CD4-positive, alpha-beta memory T cell (primary cell): ENCODE measurements at regions not wholly inside any gene's neighbourhood (a gene's known extent, or its start where the extent isn't known, plus 50 kb on each side); places are given as distances from the start of the nearest gene placed in this dataset.
"Not testable (repeated sequence)": the region's sequence is repeated elsewhere in the genome, so short reads cannot be mapped to it uniquely, and the experiment has no call there.

Source experiments
- CTCF ChIA-PET: fragments of 350-600 bp; sonication (Branson Sonifier 250); formaldehyde crosslinking; loops from one replicate; lab custom pipeline; 2021; ENCODE audit warnings: inconsistent platforms; ENCODE audit not compliant: partially characterized antibody; lab: Charles Lee
- POLR2A ChIA-PET: fragments of 350-600 bp; sonication (Branson Sonifier 250); formaldehyde crosslinking; loops from one replicate; lab custom pipeline; 2021; ENCODE audit not compliant: partially characterized antibody; lab: Charles Lee
- DNase-seq, 5 donors: peaks; one replicate each; pipeline versions ENCODE4 v3.0.0 to v3.0.0-alpha.2; 2020 to 2022; ENCODE audit warnings: mixed read lengths in 1 of 5
- H3K27ac ChIP-seq: one replicate; pipeline ENCODE4 v1.7.0; 2013; ENCODE audit warnings: low read depth, low read length
- H3K27me3 ChIP-seq: 2 replicates; pipeline ENCODE4 v1.7.0; 2013; ENCODE audit warnings: mild to moderate bottlenecking, low read length, moderate library complexity; ENCODE audit not compliant: insufficient read depth
- H3K36me3 ChIP-seq: 2 replicates; pipeline ENCODE4 v1.7.0; 2013; ENCODE audit warnings: mild to moderate bottlenecking, low read length, moderate library complexity; ENCODE audit not compliant: insufficient read depth
- H3K4me1 ChIP-seq: 2 replicates; pipeline ENCODE4 v1.7.0; 2013; ENCODE audit warnings: mild to moderate bottlenecking, low read length, moderate library complexity; ENCODE audit not compliant: insufficient read depth
- H3K4me3 ChIP-seq, 2 donors: one replicate each; pipeline ENCODE4 v1.7.0; 2013; ENCODE audit warnings: low read length in 2 of 2, mild to moderate bottlenecking in 1 of 2
- H3K9me3 ChIP-seq, 2 donors: one replicate each; pipeline ENCODE4 v1.7.0; 2013; ENCODE audit warnings: low read length in 2 of 2, control low read depth in 1 of 2; ENCODE audit not compliant: control insufficient read depth in 1 of 2
- H3K27ac Mint-ChIP-seq, 7 donors: one replicate each; pipeline ENCODE4 v1.8.0; 2020 to 2021; ENCODE audit warnings: mixed read lengths in 7 of 7, mild to moderate bottlenecking in 6 of 7, inconsistent platforms in 3 of 7, moderate library complexity in 3 of 7
- H3K27me3 Mint-ChIP-seq, 2 donors: one replicate each; pipeline ENCODE4 v1.8.0; 2020 to 2021; ENCODE audit warnings: mixed read lengths in 2 of 2
- H3K36me3 Mint-ChIP-seq, 2 donors: one replicate each; pipeline ENCODE4 v1.8.0; 2020 to 2021; ENCODE audit warnings: mixed read lengths in 2 of 2, inconsistent platforms in 1 of 2, mild to moderate bottlenecking in 1 of 2
- H3K4me1 Mint-ChIP-seq, 4 donors: one replicate each; pipeline ENCODE4 v1.8.0; 2020 to 2021; ENCODE audit warnings: mixed read lengths in 4 of 4, mild to moderate bottlenecking in 1 of 4
- H3K4me3 Mint-ChIP-seq, 8 donors: one replicate each; pipeline ENCODE4 v1.8.0; 2020 to 2021; ENCODE audit warnings: mixed read lengths in 8 of 8, mild to moderate bottlenecking in 7 of 8, moderate library complexity in 6 of 8, inconsistent platforms in 3 of 8
- H3K9me3 Mint-ChIP-seq, 8 donors: one replicate each; pipeline ENCODE4 v1.8.0; 2020 to 2021; ENCODE audit warnings: mixed read lengths in 8 of 8, mild to moderate bottlenecking in 5 of 8, inconsistent platforms in 3 of 8, moderate library complexity in 1 of 8
- intact Hi-C: fragments of 100-400 bp; cut with micrococcal nuclease; formaldehyde crosslinking; loops from one replicate; pipeline ENCODE4 v1.15.1; 2023

GRCh38 chr5:124976086-124976485 is 229.6 kb upstream of the ZNF608 start:
- no peaks in the 10 kb centered on the region for H3K27me3 Mint-ChIP-seq

GRCh38 chr5:124979251-124979650 is 232.8 kb upstream of the ZNF608 start:
- Mint-ChIP-seq H3K27me3 (no peaks in the 10 kb centered on the region), H3K27ac (no peak overlapping the region), H3K36me3 (no peaks in the 10 kb centered on the region), H3K4me3 (no peak overlapping the region), H3K9me3 (peaks cover 0 to 18% (median 3%) of the 10 kb centered on the region in 8 donors), H3K4me1 (no peaks in the 10 kb centered on the region)
- Histone ChIP-seq H3K27me3 (no peaks in the 10 kb centered on the region), H3K4me3 (no peak overlapping the region), H3K27ac (no peak overlapping the region), H3K4me1 (no peaks in the 10 kb centered on the region), H3K36me3 (no peaks in the 10 kb centered on the region), H3K9me3 (no peaks in the 10 kb centered on the region)
- no peak for DNase-seq
- intact Hi-C loops: no loop called here
- ChIA-PET CTCF (no interaction called here), POLR2A (no interaction called here)

More at GRCh38 chr5:124976086-124976485, 229.6 kb upstream of the ZNF608 start:
- Mint-ChIP-seq H3K27ac (no peak overlapping the region), H3K4me1 (no peaks in the 10 kb centered on the region), H3K9me3 (peaks cover 0 to 8% (median under 1%) of the 10 kb centered on the region in 8 donors), H3K4me3 (no peak overlapping the region), H3K36me3 (no peaks in the 10 kb centered on the region)
- intact Hi-C loops: no loop called here
- no peaks in the 10 kb centered on the region for H3K4me1 ChIP-seq
- CTCF ChIA-PET: no interaction called here
- H3K9me3 ChIP-seq: no peaks in the 10 kb centered on the region
- H3K27ac ChIP-seq: no peak overlapping the region
- POLR2A ChIA-PET: no interaction called here
- no peak overlapping the region for H3K4me3 ChIP-seq
- no peaks in the 10 kb centered on the region for H3K27me3 ChIP-seq
- no peak for DNase-seq
- no peaks in the 10 kb centered on the region for H3K36me3 ChIP-seq

DNA sequence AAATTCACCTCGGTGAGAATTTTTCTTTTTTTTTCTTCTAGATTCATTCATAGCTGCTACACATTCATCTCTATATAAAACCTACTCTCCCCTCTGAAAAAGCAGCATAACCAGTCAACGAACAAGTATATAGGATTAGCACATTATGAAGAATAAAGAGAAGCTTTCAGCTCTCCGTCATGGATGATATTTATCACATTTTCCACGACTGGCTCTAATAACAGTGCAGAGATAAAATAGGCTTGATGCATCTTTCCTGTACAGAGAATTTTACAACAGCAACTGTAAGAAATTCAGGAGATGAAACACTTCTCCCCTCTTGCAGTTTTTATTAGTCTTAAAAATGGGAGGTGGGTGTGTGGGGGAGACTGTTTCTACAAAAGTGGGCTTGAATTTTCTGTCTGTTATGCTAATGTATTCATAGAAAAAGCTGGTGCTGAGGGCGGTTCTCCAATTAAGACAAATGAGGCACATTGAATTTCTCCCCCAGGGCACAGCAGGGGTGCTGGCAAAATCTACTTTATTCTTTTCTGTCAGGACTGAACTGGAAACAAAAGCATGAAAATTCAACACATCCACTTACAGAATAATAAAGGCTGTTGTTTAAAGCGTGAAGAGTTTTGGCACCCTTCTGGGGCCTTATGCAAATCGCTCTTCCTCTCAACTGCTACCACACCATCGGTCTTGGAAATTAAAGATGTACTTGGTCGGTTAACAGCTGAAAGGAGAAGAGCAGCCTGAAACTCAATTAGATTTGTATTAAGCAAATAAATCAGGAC is 233.9 kb upstream of the ZNF608 start:
- DNase-seq: no peak

DNA sequence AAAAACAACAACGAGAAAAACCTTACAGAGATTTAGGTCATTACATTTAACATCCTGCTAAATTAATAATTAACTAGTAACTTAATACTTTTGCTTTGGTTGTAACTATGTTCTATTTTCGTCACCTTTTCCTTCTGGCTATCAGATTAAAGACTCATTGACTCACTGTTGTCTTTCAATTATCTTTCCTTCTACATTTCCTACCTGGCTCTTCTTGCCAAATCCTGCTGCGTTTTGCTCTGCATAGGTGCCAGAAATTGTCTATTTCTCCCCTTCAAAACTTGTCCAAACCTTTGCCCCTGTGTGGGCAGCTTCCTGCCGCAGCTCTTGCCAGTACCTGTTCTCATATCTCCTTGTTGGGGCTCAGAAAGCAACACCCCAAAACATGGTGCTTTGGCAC is 235.5 kb upstream of the ZNF608 start:
- H3K27ac ChIP-seq: no peak overlapping the region
- no peaks in the 10 kb centered on the region for H3K36me3 ChIP-seq
- Mint-ChIP-seq H3K4me1 (no peaks in the 10 kb centered on the region), H3K27me3 (no peaks in the 10 kb centered on the region), H3K36me3 (no peaks in the 10 kb centered on the region), H3K4me3 (peak overlapping the region in 1 of 8 donors; percentile 69), H3K9me3 (peaks cover 0 to 24% (median 6%) of the 10 kb centered on the region in 8 donors), H3K27ac (no peak overlapping the region)
- no peak overlapping the region for H3K4me3 ChIP-seq
- ChIA-PET CTCF (no interaction called here), POLR2A (no interaction called here)
- H3K9me3 ChIP-seq: no peaks in the 10 kb centered on the region
- intact Hi-C loops: no loop called here
- H3K27me3 ChIP-seq: no peaks in the 10 kb centered on the region
- DNase-seq: no peak
- no peaks in the 10 kb centered on the region for H3K4me1 ChIP-seq

More for the DNA sequence above, 233.9 kb upstream of the ZNF608 start:
- no peak overlapping the region for H3K4me3 ChIP-seq
- ChIA-PET CTCF (no interaction called here), POLR2A (no interaction called here)
- H3K36me3 ChIP-seq: no peaks in the 10 kb centered on the region
- H3K27me3 ChIP-seq: no peaks in the 10 kb centered on the region
- Mint-ChIP-seq H3K27ac (no peak overlapping the region), H3K4me3 (no peak overlapping the region), H3K27me3 (no peaks in the 10 kb centered on the region), H3K36me3 (no peaks in the 10 kb centered on the region), H3K9me3 (peaks cover 0 to 19% (median 5%) of the 10 kb centered on the region in 8 donors), H3K4me1 (no peaks in the 10 kb centered on the region)
- H3K27ac ChIP-seq: no peak overlapping the region
- intact Hi-C loops: no loop called here
- H3K9me3 ChIP-seq: no peaks in the 10 kb centered on the region
- H3K4me1 ChIP-seq: no peaks in the 10 kb centered on the region

DNA sequence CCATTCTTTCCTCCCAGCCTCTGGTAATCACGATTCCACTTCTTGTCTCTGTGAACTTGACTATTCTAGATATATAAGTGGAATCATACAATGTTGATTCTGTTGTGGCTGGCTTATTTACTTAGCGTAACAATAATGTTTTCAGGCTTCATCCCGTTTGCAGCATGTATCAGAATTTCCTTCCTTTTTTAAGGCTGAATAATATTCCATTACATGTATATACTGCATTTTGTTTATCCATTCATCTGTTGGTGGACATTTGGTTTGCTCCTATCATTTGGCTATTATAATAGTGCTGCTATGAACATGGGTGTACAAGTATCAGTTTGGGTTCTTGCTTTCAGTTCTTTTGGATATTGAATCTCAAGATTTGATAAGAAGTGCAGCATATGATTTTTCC is 239.7 kb upstream of the ZNF608 start:
- Histone ChIP-seq H3K4me1 (no peaks in the 10 kb centered on the region), H3K27me3 (no peaks in the 10 kb centered on the region), H3K4me3 (no peak overlapping the region), H3K9me3 (no peaks in the 10 kb centered on the region), H3K27ac (no peak overlapping the region), H3K36me3 (no peaks in the 10 kb centered on the region)
- Mint-ChIP-seq H3K9me3 (peaks cover 0 to 30% (median 7%) of the 10 kb centered on the region in 8 donors), H3K27me3 (no peaks in the 10 kb centered on the region), H3K36me3 (no peaks in the 10 kb centered on the region), H3K4me1 (no peaks in the 10 kb centered on the region), H3K4me3 (no peak overlapping the region), H3K27ac (no peak overlapping the region)
- intact Hi-C loops: no loop called here
- POLR2A ChIA-PET: no interaction called here
- DNase-seq: no peak
- CTCF ChIA-PET: no interaction called here

DNA sequence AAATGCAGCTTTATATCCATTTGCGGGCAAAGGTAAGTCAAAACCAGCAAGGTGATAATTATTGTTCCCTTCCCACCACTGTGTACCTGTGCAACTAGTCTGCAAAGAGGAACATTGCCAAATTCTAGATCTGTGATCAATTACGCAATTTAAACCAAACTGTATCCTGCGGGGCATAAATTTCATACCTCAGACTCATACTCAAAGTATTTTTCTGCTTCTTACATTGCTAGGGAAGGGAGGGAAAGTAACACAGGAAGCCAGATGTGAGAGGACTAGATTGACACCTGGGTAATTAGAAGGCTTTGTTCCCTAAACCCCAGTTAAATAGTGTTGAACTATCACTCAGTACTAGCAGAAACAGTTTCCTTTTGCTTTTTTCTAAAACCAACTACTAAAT is 240.2 kb upstream of the ZNF608 start:
- no peaks in the 10 kb centered on the region for H3K36me3 Mint-ChIP-seq
- H3K4me1 ChIP-seq: no peaks in the 10 kb centered on the region
- DNase-seq: no peak

GRCh38 chr5:124987786-124988185 is 241.3 kb upstream of the ZNF608 start:
- H3K27me3 Mint-ChIP-seq, POLR2A ChIA-PET, H3K4me3 ChIP-seq, CTCF ChIA-PET, H3K4me3 Mint-ChIP-seq, intact Hi-C loops, H3K4me1 ChIP-seq, H3K27me3 ChIP-seq, DNase-seq, H3K36me3 ChIP-seq, H3K4me1 Mint-ChIP-seq, H3K27ac ChIP-seq, H3K9me3 ChIP-seq, H3K36me3 Mint-ChIP-seq, H3K27ac Mint-ChIP-seq: not testable (repeated sequence)
- H3K9me3 Mint-ChIP-seq: peaks cover 0 to 27% (median 7%) of the 10 kb centered on the region in 8 donors

More for the DNA sequence above, 240.2 kb upstream of the ZNF608 start:
- H3K36me3 ChIP-seq: no peaks in the 10 kb centered on the region
- POLR2A ChIA-PET: no interaction called here
- no peak overlapping the region for H3K27ac ChIP-seq
- no peak overlapping the region for H3K4me3 ChIP-seq
- H3K27me3 ChIP-seq: no peaks in the 10 kb centered on the region
- Mint-ChIP-seq H3K27ac (no peak overlapping the region), H3K4me1 (no peaks in the 10 kb centered on the region), H3K9me3 (peaks cover 0 to 30% (median 7%) of the 10 kb centered on the region in 8 donors), H3K27me3 (no peaks in the 10 kb centered on the region), H3K4me3 (no peak overlapping the region)
- CTCF ChIA-PET: no interaction called here
- H3K9me3 ChIP-seq: no peaks in the 10 kb centered on the region
- intact Hi-C loops: no loop called here
